ENCODE measurements at regions not wholly inside any gene's neighbourhood (a gene's known extent, or its start where the extent isn't known, plus 50 kb on each side); places are given as distances from the start of the nearest gene placed in this dataset.

GRCh38 chr4:73922317-73922716 lies 53.1 kb downstream of the CXCL1 start (continued):
- no peak for TF ChIP-seq NR2F2 (IDR thresholded peaks at IDR 0.05; ENCODE audit: borderline replicate concordance, low read depth)
- no peak for TF ChIP-seq KLF16 (CRISPR knock-in tag; IDR thresholded peaks at IDR 0.05)
- TF ChIP-seq THAP8 (CRISPR knock-in tag; IDR thresholded peaks at IDR 0.05; ENCODE audit: borderline replicate concordance) = no peak
- no peak for TF ChIP-seq TGIF2 (CRISPR knock-in tag; IDR thresholded peaks at IDR 0.05)
- no peak for TF ChIP-seq CHD4 (IDR thresholded peaks at IDR 0.05; ENCODE audit: borderline replicate concordance, low read length)
- no peak for TF ChIP-seq EP300 (IDR thresholded peaks at IDR 0.05; ENCODE audit: low read depth in 2 of 2, low read length in 2 of 2)
- no peak for TF ChIP-seq EP300 (CRISPR knock-in tag; IDR thresholded peaks at IDR 0.05; ENCODE audit: borderline replicate concordance)
